Astrocyte (in vitro differentiated cells and primary cell): ENCODE measurements at regions not wholly inside any gene's neighbourhood (a gene's known extent, or its start where the extent isn't known, plus 50 kb on each side); places are given as distances from the start of the nearest gene placed in this dataset.

Source experiments
- DNase-seq: peaks from one replicate; pipeline ENCODE4 v3.0.0-alpha.2; 2010; ENCODE audit warnings: low read depth
- FAIRE-seq: peaks from 2 replicates; lab custom pipeline; 2011; peaks lifted over from hg19 to GRCh38; lab: Jason Lieb, UNC
- H2AFZ ChIP-seq: 2 replicates; pipeline ENCODE4 v1.6.0; 2012; ENCODE audit warnings: low read depth, low read length, inconsistent platforms
- H3K27ac ChIP-seq: 2 replicates; pipeline ENCODE4 v1.5.1; 2011; ENCODE audit warnings: low read depth, low read length, inconsistent platforms
- H3K27me3 ChIP-seq: 2 replicates; pipeline ENCODE4 v1.6.0; 2011; ENCODE audit warnings: low read length, inconsistent platforms; ENCODE audit not compliant: insufficient read depth
- H3K36me3 ChIP-seq: 2 replicates; pipeline ENCODE4 v1.5.1; 2011; ENCODE audit warnings: low read length, inconsistent platforms; ENCODE audit not compliant: insufficient read depth
- H3K4me1 ChIP-seq: 2 replicates; pipeline ENCODE4 v1.5.1; 2011; ENCODE audit warnings: low read length, inconsistent platforms; ENCODE audit not compliant: insufficient read depth
- H3K4me2 ChIP-seq: 2 replicates; pipeline ENCODE4 v1.6.0; 2012; ENCODE audit warnings: low read length, inconsistent platforms
- H3K4me3 ChIP-seq: 2 replicates; pipeline ENCODE4 v1.5.1; 2011; ENCODE audit warnings: low read depth, mild to moderate bottlenecking, low read length, inconsistent platforms; ENCODE audit not compliant: insufficient read depth
- H3K79me2 ChIP-seq: 2 replicates; pipeline ENCODE4 v1.6.0; 2012; ENCODE audit warnings: mild to moderate bottlenecking, low read length, inconsistent platforms; ENCODE audit not compliant: insufficient read depth
- H3K9ac ChIP-seq: 2 replicates; pipeline ENCODE4 v1.6.0; 2012; ENCODE audit warnings: mild to moderate bottlenecking, low read length, inconsistent platforms
- H3K9me3 ChIP-seq: 2 replicates; pipeline ENCODE4 v1.5.1; 2012; ENCODE audit warnings: low read depth, mild to moderate bottlenecking, low read length, inconsistent platforms; ENCODE audit not compliant: insufficient read depth
- H4K20me1 ChIP-seq: 2 replicates; pipeline ENCODE4 v1.6.0; 2012; ENCODE audit warnings: low read length, inconsistent platforms; ENCODE audit not compliant: insufficient read depth
- H3K27ac Mint-ChIP-seq: one replicate; pipeline ENCODE4 v1.8.0; 2021; ENCODE audit warnings: mild to moderate bottlenecking, mixed read lengths; ENCODE audit not compliant: unreplicated experiment
- H3K27me3 Mint-ChIP-seq: one replicate; pipeline ENCODE4 v1.8.0; 2021; ENCODE audit warnings: low read depth, mixed read lengths; ENCODE audit not compliant: unreplicated experiment
- H3K36me3 Mint-ChIP-seq: one replicate; pipeline ENCODE4 v1.8.0; 2021; ENCODE audit warnings: low read depth, mixed read lengths; ENCODE audit not compliant: unreplicated experiment
- H3K4me1 Mint-ChIP-seq: one replicate; pipeline ENCODE4 v1.8.0; 2021; ENCODE audit warnings: low read depth, mixed read lengths; ENCODE audit not compliant: unreplicated experiment
- H3K4me3 Mint-ChIP-seq: one replicate; pipeline ENCODE4 v1.8.0; 2021; ENCODE audit warnings: mild to moderate bottlenecking, moderate library complexity, mixed read lengths; ENCODE audit not compliant: unreplicated experiment
- H3K9me3 Mint-ChIP-seq: one replicate; pipeline ENCODE4 v1.8.0; 2021; ENCODE audit warnings: mild to moderate bottlenecking, mixed read lengths; ENCODE audit not compliant: unreplicated experiment
- EZH2 ChIP-seq: IDR thresholded peaks from 2 replicates; pipeline ENCODE4 v1.6.1; 2012; ENCODE audit warnings: mild to moderate bottlenecking, low read length, inconsistent platforms; ENCODE audit not compliant: insufficient read depth
- TF ChIP-seq, protein P1 (sequence below): IDR thresholded peaks from 2 replicates; pipeline ENCODE4 v1.5.1; 2011; ENCODE audit warnings: low read depth, mild to moderate bottlenecking, inconsistent platforms, low read length, moderate library complexity; ENCODE audit not compliant: insufficient read depth

GRCh38 chr20:55583036-55583435 lies 422.3 kb downstream of the CBLN4 start:
- Histone ChIP-seq H4K20me1 (no peaks in the 10 kb centered on the region), H3K79me2 (no peaks in the 10 kb centered on the region), H3K36me3 (no peaks in the 10 kb centered on the region), H3K4me2 (no peak overlapping the region), H2AFZ (no peak overlapping the region), H3K27me3 (no peaks in the 10 kb centered on the region), H3K9me3 (no peaks in the 10 kb centered on the region), H3K27ac (no peak overlapping the region), H3K4me3 (no peak overlapping the region), H3K9ac (no peak overlapping the region), H3K4me1 (no peaks in the 10 kb centered on the region)
- H3K4me1 Mint-ChIP-seq = no peaks in the 10 kb centered on the region
- H3K4me3 Mint-ChIP-seq = no peak overlapping the region
- TF ChIP-seq, protein P1, sequence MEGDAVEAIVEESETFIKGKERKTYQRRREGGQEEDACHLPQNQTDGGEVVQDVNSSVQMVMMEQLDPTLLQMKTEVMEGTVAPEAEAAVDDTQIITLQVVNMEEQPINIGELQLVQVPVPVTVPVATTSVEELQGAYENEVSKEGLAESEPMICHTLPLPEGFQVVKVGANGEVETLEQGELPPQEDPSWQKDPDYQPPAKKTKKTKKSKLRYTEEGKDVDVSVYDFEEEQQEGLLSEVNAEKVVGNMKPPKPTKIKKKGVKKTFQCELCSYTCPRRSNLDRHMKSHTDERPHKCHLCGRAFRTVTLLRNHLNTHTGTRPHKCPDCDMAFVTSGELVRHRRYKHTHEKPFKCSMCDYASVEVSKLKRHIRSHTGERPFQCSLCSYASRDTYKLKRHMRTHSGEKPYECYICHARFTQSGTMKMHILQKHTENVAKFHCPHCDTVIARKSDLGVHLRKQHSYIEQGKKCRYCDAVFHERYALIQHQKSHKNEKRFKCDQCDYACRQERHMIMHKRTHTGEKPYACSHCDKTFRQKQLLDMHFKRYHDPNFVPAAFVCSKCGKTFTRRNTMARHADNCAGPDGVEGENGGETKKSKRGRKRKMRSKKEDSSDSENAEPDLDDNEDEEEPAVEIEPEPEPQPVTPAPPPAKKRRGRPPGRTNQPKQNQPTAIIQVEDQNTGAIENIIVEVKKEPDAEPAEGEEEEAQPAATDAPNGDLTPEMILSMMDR = no peak
- no peak for TF ChIP-seq EZH2
- H3K36me3 Mint-ChIP-seq = no peaks in the 10 kb centered on the region
- H3K27me3 Mint-ChIP-seq = no peaks in the 10 kb centered on the region
- H3K27ac Mint-ChIP-seq = no peak overlapping the region
- peaks cover 2% of the 10 kb centered on the region for H3K9me3 Mint-ChIP-seq
- DNase-seq (no peak), FAIRE-seq (no peak)

- no peaks in the 10 kb centered on the region for H3K36me3 Mint-ChIP-seq
- no peaks in the 10 kb centered on the region for H3K4me1 Mint-ChIP-seq
- no peak for FAIRE-seq
- no peaks in the 10 kb centered on the region for H3K27me3 Mint-ChIP-seq
- TF ChIP-seq, protein P1 = no peak
- no peak for TF ChIP-seq EZH2
- H3K27me3 ChIP-seq = no peaks in the 10 kb centered on the region
- no peaks in the 10 kb centered on the region for H3K9me3 ChIP-seq
- no peak overlapping the region for H3K27ac ChIP-seq
- H2AFZ ChIP-seq = no peak overlapping the region
- no peaks in the 10 kb centered on the region for H3K79me2 ChIP-seq
- H4K20me1 ChIP-seq = no peaks in the 10 kb centered on the region
- H3K4me3 Mint-ChIP-seq = no peak overlapping the region
- H3K27ac Mint-ChIP-seq = no peak overlapping the region
- no peaks in the 10 kb centered on the region for H3K36me3 ChIP-seq
- H3K9me3 Mint-ChIP-seq = peaks cover 4% of the 10 kb centered on the region
- H3K4me2 ChIP-seq = no peak overlapping the region
- H3K4me3 ChIP-seq = no peak overlapping the region
- DNase-seq = no peak
- H3K4me1 ChIP-seq = no peaks in the 10 kb centered on the region
- no peak overlapping the region for H3K9ac ChIP-seq
Measured at GRCh38 chr20:55582498-55582897, 422.8 kb downstream of the CBLN4 start.

DNA sequence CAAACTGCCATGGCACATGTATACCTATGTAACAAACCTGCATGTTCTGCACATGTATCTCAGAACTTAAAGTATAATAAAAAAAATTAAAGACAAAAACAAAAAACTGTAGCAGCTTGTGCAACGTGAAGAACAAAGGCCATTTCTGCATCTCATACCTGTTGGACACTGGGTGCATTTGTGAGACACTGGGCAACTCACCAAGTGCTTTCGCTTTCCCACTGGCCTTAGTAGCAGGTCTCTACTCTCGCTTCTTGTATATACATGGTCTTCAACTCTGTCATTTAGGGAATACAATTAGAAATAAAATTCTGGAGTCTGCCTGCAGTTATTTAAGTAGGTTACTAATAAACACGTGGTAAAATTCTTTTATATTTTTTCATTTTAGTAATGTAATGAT lies 423.8 kb downstream of the CBLN4 start:
- TF ChIP-seq EZH2 = no peak
- TF ChIP-seq, protein P1 = no peak
- Mint-ChIP-seq H3K27ac (no peak overlapping the region), H3K4me3 (no peak overlapping the region), H3K27me3 (no peaks in the 10 kb centered on the region), H3K36me3 (no peaks in the 10 kb centered on the region), H3K9me3 (peaks cover 4% of the 10 kb centered on the region), H3K4me1 (no peaks in the 10 kb centered on the region)
- H2AFZ ChIP-seq = no peak overlapping the region
- H3K36me3 ChIP-seq = no peaks in the 10 kb centered on the region
- no peaks in the 10 kb centered on the region for H3K79me2 ChIP-seq
- H3K4me2 ChIP-seq = no peak overlapping the region
- H3K27ac ChIP-seq = no peak overlapping the region
- no peaks in the 10 kb centered on the region for H3K4me1 ChIP-seq
- no peaks in the 10 kb centered on the region for H3K27me3 ChIP-seq
- no peak overlapping the region for H3K9ac ChIP-seq
- no peak overlapping the region for H3K4me3 ChIP-seq
- DNase-seq (no peak), FAIRE-seq (no peak)
- no peaks in the 10 kb centered on the region for H4K20me1 ChIP-seq
- no peaks in the 10 kb centered on the region for H3K9me3 ChIP-seq
